ENCODE measurements at regions not wholly inside any gene's neighbourhood (a gene's known extent, or its start where the extent isn't known, plus 50 kb on each side); places are given as distances from the start of the nearest gene placed in this dataset.

- TF ChIP-seq CBX5 (IDR thresholded peaks at IDR 0.05; ENCODE audit: low read depth) (no peak), RB1 (IDR thresholded peaks at IDR 0.05; ENCODE audit: borderline replicate concordance) (no peak), SP1 (IDR thresholded peaks at IDR 0.05; ENCODE audit: low read depth, low read length) (no peak), CTCF (IDR thresholded peaks at IDR 0.05 in 2 of 3, conservative IDR thresholded peaks at IDR 0.05 in 1 of 3; ENCODE audit: control insufficient read depth in 2 of 3, extremely low read depth in 1 of 3, insufficient read depth in 1 of 3, low read depth in 3 of 3, low read length in 3 of 3) (no peak), EP300 (IDR thresholded peaks at IDR 0.05; ENCODE audit: borderline replicate concordance in 1 of 2, control insufficient read depth in 1 of 2, low read depth in 2 of 2, low read length in 2 of 2) (no peak), ZBTB4 (CRISPR knock-in tag; IDR thresholded peaks at IDR 0.05) (no peak), POLR2AphosphoS5 (IDR thresholded peaks at IDR 0.05; ENCODE audit: low read length) (no peak), CUX1 (IDR thresholded peaks at IDR 0.05; ENCODE audit: insufficient replicate concordance, low read depth, low read length) (no peak), NBN (IDR thresholded peaks at IDR 0.05) (no peak)
These were observed 394.5 kb upstream of the IRX1 start for GRCh38 chr5:3201121-3201520.
